GM18508 (cell line): ENCODE measurements at regions not wholly inside any gene's neighbourhood (a gene's known extent, or its start where the extent isn't known, plus 50 kb on each side); places are given as distances from the start of the nearest gene placed in this dataset.

Source experiments
- ATAC-seq: cut with Tn5 transposase; IDR thresholded peaks from one replicate; pipeline ENCODE4 v1.9.1; 2021; ENCODE audit warnings: moderate number of reproducible peaks; ENCODE audit not compliant: insufficient read depth, unreplicated experiment

- no peak for ATAC-seq
Measured at GRCh38 chr9:89720696-89721175, 115.9 kb downstream of the GADD45G start.

GRCh38 chr9:89721176-89721700 is 116.4 kb downstream of the GADD45G start:
- no peak for ATAC-seq

GRCh38 chr9:89721971-89722530 is 117.2 kb downstream of the GADD45G start:
- ATAC-seq, result no peak

- ATAC-seq, result no peak
Measured at GRCh38 chr9:89722712-89723111, 117.9 kb downstream of the GADD45G start.

GRCh38 chr9:89723469-89724100 is 118.8 kb downstream of the GADD45G start:
- no peak for ATAC-seq

DNA sequence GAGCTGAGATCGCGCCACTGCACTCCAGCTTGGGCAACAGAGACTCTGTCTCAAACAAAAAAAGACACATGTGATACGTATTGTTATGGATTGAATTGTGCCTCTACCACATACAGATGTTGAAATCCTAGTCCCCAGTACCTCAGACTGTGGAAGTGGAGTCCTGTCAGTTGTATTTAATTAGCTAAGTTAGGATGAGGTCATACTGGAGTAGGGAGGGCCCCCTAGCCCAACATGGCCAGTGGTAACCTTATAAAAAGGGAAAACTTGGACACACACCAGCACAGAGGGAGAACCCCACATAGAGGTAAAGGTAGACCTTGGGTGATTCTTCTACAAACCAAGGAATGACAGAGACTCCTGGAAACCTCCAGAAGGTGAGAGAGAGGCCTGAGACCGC is 119.8 kb downstream of the GADD45G start:
- ATAC-seq, result no peak

GRCh38 chr9:89725271-89725670 is 120.5 kb downstream of the GADD45G start:
- ATAC-seq, result no peak

DNA sequence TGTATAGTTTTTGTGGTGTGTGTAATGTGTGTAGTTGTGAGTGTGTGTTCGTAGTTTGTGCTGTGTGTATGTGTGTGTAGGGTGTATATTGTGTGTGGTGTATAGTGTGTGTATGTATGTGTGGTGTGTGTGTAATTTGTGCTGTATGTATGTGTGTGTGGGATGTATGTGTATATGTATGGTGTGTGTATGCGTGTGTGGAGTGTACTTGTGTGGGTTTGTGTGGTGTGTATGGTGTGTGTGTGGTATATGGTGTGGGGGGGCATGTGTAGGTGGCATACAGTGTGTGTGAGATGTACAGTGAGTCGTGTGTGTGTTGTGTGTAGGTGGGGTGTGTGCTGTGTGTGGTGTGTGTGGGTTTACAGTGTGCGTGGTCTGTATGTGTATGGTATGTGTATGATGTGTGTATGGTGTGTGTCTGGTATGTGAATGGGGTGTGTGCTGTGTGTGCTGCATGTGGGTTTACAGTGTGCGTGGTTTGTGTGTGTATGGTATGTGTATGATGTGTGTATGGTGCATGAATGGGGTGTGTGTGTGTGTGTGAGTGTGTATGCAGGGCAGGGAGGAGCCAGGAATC is 125.2 kb downstream of the GADD45G start:
- ATAC-seq, result no peak

DNA sequence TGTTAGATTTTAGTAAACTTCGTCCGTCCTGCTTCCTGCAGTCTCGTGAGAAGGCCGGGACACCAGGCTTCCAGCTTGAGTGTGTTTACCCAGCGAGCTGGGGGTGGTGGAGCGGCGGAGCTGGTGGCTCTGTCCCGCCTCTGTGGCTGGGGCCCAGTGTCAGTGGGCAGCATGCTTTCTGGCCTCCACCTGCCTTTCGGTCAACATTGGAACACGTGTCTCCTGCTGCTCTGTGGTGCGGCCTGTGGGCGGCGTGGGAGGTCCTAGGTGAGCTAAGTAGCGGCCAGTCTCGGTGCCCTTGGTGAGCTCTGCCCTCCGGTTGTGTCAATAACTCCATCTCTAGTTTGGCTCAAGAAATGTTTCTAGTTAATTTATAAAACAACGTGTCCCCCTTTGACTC is 125.9 kb downstream of the GADD45G start:
- no peak for ATAC-seq

GRCh38 chr9:89731262-89732182 is 126.7 kb downstream of the GADD45G start:
- ATAC-seq, result no peak

DNA sequence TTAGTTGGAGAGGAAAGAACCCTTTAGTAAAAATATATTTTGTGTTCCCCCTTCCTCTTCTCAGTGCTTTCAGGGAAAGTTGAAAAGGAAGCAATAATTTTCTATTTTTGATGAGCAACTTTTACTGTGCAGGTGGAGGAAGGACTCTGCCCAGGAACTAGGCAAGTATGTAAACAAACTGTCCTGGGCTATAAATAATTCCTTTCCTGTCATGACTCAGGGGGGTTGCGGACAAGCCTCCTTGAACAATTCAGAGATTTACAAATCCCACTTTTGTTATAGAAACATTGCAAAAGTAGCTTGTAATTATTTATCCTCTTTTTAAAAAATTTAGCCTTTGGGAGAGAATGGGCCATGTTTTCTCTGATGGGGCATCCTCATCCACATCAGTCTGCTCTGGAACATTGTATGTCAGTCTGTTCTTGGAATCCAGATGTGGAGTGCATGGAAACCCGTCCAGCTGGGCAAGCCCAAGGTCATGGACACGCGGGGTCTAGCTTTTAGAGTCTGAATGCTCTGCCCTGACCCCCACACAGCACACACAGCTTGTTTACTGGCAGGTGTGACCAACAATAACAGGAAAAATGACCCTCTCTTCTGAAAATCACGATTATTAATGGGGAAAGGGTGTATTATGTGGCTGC is 127.6 kb downstream of the GADD45G start:
- no peak for ATAC-seq

DNA sequence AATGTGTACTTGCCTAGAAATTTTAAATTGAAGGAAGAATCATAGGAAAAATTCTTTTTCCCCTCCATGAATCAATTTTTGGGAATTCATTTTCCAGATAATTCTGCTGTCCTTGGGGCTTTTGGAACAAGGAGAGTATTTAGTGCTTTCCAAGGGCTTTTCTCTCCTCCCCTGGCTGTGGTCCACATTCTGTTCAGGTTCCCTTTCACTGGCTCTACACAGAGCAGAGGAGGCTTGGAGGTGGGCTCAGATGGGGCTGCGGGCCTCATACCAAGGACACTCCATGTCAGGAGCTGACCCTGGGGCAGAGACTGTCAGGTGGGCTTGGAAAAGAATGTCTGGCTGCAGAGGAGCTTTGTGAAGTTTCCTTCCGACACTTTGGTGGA is 128.1 kb downstream of the GADD45G start:
- no peak for ATAC-seq

DNA sequence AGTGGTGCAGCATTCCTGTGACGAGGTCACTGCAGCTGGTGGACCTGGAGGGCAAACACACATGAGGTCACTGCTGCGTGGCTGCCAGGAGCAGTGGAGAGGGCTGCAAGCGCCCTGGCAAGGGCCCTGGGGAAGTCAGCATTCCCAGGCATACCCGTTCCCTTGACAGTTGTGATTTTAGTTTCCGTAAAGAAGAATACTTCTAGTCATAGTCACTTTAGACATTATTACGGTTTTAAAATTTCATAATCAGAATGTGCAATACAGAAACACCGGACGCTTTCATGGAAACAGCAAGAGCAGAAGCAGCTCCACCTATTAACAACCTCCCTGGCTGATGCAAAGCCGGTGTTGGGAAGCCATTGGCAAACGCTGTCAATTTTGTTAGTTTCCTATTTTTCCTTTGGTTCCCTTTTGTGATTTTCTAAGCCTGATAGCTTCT is 129.8 kb downstream of the GADD45G start:
- ATAC-seq, result no peak

DNA sequence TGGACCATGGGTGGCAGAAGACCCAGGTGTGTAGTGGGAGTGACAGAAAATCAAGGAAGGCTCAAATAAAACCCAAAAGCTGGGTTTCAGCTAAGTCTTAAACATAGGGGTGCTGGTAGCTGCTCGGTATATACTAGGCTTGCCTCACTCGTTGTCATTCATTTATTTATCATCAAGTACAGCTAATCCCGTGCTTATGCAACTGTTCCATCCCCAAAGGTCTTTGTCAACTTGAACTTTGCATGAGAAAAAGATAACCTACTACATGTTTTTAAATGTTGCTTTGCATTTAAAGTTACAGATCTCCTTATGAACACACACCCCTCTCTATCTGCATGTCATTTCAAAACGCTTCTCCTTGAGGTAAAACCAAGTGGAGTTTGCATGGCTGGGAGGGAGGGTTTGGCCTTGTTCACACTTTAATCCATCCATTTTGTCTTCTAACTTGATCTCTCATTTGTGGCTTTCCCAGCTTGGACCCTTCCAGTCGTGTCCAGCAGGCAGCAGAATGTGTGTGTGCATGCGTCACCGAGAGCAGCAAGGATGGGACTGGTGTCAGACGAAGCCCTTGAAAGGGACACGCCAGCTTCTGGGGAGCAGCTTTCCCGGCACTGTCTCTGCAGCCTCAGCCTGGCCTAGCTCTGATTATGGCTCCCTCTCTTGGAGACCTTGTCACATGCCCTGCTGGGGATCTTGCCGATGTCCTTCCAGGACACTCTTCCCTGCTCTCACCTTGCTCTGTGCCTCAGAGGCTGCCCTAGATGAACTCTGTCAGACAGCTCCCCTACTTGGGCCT is 133.5 kb downstream of the GADD45G start:
- no peak for ATAC-seq

DNA sequence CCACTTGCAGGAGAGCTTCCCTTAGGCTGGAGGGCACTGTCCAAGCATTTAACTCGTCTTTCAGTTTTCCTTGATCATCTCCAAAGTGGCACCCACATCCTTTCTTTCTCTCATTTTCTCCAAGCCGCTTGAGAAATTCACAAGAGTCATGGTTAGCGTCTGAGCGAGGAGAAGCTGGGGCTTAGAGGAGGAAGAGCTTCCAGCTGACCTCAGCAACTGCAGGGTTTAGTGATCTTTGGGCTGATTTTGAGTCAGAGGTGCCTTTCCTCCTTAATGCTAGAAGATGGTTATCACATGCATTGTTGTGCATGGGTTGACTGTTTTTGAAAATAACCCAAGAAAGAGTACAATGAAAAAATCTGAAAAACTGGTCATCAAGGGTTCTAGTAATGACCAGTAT is 134.7 kb downstream of the GADD45G start:
- no peak for ATAC-seq

GRCh38 chr9:89739916-89740315 is 135.1 kb downstream of the GADD45G start:
- no peak for ATAC-seq

GRCh38 chr9:89740722-89741121 is 135.9 kb downstream of the GADD45G start:
- no peak for ATAC-seq

- no peak for ATAC-seq
Measured at GRCh38 chr9:89742660-89743059, 137.8 kb downstream of the GADD45G start.

DNA sequence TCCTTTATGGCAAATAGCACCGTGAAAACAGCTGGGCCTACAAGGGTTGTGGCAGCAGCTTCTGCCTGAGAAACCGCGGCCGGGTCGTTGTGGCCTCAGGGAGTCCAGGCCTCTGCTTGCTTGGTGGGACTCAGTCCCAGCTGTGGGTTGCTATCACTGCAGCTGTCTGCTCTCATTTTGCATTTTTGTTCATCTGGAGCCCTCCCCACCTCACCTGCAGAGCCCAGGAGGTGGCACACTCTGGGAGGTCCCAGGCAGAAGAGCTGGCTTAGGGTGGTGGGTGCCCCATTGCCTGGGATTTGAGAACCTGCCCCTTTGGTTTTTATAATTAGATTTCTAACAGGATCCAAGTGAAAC is 138.4 kb downstream of the GADD45G start:
- ATAC-seq, result no peak
